ENCODE measurements at regions not wholly inside any gene's neighbourhood (a gene's known extent, or its start where the extent isn't known, plus 50 kb on each side); places are given as distances from the start of the nearest gene placed in this dataset.

DNA sequence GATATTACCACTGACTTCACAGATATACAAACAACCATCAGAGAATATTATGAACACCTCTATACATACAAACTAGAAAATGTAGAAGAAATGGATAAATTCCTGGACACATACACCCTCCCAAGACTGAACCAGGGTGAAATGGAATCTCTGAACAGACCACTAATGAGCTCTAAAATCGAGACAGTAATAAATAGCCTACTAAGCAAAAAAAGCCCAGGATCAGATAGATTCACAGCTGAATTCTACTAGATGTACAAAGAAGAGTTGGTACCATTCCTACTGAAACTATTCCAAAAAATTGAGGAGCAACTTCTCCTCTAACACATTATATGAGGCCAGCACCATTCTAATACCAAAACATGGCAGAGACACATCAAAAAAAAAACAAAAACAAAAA is 837.7 kb downstream of the FSCB start:
- TF ChIP-seq POLR2A (IDR thresholded peaks at IDR 0.05) (no peak), EP300 (IDR thresholded peaks at IDR 0.05; ENCODE audit: low read depth) (no peak), CTCF (IDR thresholded peaks at IDR 0.05) (no peak), POLR2AphosphoS5 (IDR thresholded peaks at IDR 0.05) (no peak)
